GM18873 (cell line): ENCODE measurements at regions not wholly inside any gene's neighbourhood (a gene's known extent, or its start where the extent isn't known, plus 50 kb on each side); places are given as distances from the start of the nearest gene placed in this dataset.

Source experiments
- ATAC-seq: cut with Tn5 transposase; IDR thresholded peaks from one replicate; pipeline ENCODE4 v1.9.1; 2021; ENCODE audit warnings: mild to moderate bottlenecking, moderate library complexity, moderate number of reproducible peaks; ENCODE audit not compliant: unreplicated experiment, low FRiP score

- ATAC-seq: no peak
Observed at GRCh38 chr6:19477563-19477962, 359.6 kb upstream of the ID4 start.

DNA sequence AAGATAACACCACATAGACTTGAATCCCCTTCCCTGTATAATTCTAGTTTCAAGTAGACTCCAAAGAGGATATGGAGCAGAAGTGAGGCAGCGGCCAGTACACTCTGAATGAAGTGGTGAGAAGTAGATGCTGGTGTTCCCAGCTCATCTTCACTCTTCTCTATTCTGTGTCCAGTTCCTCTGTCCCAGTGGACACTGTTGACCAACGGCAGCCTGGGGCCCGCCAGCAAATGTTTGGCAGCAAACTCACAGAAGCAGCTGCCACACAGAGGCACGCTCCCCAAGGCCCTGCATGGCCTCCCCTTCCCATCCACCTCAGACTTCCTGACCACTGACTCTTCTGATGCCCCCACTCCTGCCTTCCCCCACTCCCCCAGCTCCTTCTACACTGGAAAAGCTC, 358.9 kb upstream of the ID4 start:
- ATAC-seq: no peak

DNA sequence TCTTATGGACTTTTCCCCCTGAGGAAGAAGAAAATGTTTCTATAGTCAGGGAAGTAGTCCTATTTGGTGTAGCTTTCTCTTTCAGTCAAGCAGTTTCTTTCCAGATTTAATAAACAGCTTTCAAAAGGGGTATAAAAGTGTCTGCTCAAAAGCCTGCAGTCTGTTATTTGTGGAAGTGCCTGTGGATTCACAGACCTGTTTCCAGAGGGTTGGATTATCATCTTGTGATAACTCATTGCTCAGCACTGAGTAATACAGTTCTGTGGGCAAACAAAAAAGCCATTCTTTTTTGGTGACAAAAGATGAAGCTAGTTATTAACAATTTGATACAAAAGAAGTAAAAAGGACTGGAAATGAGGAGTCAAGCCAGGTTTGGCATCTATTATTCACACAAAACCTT, 358.2 kb upstream of the ID4 start:
- no peak for ATAC-seq

GRCh38 chr6:19479551-19479950, 357.6 kb upstream of the ID4 start:
- ATAC-seq: no peak

DNA sequence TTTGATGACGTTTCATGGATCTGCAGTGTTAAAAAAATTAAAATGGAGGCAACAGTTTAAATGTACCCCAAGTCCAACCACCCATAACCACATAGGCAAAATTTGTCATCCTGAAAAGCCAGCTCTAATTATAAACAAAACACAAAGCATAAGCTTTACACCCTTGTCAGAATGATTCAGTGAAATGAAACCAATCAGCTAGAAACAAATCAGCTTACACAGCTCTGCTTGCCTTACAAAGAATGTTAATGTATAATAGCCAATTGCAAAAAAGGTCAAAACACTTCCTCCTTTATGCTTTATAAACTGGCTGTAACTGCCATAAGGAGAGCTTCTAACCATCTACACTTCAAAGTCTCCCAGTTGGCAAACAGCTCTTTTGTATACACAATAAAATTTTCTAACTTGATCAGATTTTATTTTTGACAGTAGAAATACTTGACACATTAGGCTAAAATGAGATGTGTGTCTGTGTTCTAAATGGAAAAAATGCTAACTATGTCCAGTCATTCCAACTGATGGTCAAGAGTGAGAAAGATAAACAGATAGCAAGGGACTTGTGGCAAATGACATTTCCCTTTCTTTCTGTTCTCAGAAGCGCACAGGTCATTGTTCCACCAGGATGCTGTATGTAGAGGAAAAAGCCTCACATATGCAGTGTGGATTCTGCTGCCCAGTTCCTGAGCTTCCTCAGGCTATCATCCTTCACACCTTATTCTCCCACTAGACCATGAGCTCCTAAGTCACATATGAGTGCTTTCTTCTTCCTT, 344.3 kb upstream of the ID4 start:
- no peak for ATAC-seq

DNA sequence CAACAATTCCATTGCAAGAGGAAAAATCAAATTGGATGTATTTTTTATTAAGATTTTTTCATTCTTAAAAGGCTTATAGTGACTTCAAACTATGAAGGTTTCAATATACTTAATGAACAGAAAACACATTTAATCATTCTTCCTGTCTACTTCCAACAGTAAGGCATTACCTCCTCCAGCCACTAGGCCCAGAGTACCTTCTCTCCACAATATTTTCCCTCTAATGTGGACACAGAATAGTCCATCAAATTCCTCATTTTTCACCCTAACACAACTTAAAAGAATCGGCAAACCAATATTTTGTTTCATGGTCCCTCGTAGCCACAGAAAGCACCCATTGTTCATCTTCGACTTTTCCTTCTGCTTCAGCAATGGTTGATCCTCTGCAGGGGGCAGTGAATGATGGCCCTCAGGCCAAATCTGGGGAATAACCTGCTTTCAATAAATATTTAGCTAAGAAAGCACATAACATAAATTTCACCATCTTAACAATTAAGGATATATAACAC, 335.4 kb upstream of the ID4 start:
- no peak for ATAC-seq

- ATAC-seq: no peak
Observed at GRCh38 chr6:19502301-19502700, 334.9 kb upstream of the ID4 start.

GRCh38 chr6:19515939-19516338, 321.2 kb upstream of the ID4 start:
- ATAC-seq: no peak

- ATAC-seq: no peak
Observed at GRCh38 chr6:19519941-19520340, 317.2 kb upstream of the ID4 start.

DNA sequence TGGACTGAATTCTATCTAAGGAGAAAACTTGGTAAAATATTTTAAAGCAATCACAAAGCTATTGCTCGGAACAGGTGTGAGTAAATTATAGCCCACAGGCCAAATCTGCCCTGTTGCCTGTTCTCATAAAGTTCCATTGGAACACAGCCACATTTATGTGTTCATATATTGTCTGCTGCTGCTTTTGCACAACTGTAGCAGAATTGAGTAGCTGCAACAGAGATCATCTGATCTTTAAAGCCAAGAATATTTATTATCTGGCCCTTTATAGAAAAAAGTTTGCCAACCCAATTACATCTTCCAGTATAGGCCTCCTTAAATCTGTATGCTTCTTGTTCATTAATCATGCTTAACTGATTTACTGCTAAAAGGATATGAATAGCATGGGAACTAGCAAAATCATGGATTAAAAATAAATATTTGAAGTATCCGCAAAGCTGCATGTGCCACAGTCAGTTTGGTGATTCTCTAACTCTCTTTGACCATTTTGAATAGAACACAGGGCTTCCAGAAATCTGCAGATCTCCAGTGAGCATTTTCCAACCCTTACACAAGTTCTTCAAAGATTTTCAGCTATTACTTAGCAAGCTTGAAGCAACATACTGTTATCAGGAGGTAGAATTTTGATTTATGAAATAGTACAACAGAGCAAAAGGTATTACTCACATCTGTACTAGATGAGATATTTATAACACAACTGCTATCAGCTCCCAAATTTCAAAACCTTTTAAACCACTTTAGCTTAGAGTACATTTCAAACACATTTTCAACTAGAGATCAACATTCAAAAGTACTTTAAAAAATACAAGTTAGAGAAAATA, 312.6 kb upstream of the ID4 start:
- ATAC-seq: no peak

DNA sequence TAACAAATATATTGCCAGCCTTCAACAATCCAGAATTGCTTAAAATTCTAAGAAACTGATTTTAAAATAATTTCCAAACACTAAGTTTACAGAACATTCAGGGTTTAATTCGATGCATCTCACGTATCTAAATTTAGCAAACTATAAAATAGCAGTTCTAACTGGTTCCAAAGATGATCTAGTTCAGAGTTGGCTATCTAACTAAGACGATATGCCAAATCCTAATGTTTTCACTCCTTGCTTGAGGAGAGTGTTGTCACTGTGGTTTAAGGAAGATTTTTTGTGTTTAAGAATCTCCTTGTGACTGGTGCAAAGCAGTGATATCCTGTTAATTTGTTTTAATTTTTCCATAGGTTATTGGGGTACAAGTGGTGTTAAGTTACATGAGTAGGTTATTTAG, 311.5 kb upstream of the ID4 start:
- ATAC-seq: no peak

DNA sequence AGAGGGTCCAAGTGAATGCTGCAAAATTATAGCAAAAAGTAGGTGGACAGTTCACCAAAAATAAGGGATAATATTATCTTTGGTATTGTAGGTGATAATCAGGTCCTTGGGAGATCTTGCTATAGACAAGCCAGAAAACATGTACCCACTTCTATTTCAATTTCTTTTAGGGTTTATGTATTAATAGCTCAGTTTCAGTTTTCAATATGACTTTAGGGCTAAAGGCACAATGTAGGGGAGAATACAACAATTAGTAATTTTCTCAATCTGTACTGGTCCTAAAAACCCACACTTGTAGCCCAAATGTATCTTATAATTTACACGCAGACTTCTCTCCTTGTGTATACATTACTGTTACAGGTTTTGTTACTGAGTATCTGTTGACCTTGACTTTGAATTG, 307.0 kb upstream of the ID4 start:
- ATAC-seq: no peak

DNA sequence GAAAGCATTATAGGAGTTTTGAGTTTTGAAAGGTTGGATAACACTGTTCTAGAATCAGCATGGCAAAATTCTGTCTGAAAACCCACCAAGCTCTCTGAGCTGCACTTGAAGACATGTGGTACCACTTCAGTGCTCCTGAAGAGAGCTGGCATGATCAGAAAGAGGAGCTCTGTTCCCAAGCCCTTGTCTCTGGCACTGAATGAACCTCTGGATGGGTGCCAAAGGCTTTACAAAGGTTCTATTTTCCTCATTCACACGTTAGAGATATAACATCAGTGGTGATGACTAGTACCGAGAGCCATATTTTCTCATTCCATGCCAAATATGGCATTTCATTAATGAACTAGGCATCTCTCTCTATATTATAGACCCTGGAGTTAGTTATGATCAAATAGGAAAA, 301.8 kb upstream of the ID4 start:
- no peak for ATAC-seq

DNA sequence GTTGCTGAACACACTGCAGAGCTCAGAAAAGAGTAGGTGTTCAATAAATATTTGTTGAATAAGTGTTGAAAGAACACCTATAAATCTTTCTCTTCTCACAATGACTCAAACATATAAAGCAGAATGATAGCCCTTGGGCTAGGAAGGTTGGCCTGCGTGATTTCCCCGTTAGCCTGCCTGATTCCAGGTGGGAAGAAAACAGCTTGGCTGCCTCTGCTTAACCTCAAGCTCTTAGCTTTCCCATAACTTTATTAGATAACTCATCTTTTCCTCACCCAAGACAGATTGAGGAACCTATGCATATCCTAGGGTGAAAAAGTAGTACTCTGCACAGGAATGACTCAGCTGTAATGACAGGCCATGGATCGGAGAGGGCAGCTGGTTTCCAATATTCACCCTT, 300.3 kb upstream of the ID4 start:
- no peak for ATAC-seq

DNA sequence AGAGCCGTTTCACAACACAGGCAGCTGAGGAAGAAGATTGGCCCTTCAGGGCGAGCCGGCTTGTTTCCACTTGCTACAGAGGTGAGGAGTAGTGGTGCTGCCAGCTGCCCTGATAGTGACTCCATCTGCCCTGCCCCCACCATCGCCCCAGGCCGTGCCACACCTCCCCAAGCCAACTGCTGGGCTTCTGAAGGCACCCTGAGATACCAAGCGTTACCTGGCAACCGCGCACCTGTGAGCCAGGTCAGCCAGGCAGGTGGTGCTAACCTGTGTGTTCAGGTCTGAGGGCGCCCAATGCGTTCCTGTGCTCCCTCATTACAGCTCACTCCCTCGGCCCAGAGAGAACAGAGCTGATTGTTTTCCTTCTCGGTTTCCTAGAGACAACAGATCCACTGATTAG, 299.1 kb upstream of the ID4 start:
- no peak for ATAC-seq

GRCh38 chr6:19547507-19547906, 289.7 kb upstream of the ID4 start:
- no peak for ATAC-seq

DNA sequence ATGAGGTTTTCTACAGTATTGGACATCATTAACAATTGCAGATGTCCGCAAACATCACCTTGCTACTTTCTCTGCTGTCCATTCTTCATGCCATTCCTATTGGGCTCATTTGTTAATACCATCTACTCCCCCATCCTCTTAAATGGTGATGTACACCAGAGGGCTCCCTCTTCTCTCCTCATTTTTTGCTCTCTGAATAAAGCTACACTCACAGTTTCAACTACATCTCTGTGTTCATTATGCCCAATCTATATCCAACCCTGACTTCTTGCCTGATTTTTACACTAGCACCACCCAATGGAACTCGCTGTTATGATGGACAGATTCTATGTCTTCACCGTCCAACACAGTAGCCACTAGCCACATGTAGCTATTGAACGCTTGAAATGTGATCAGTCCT, 288.1 kb upstream of the ID4 start:
- ATAC-seq: no peak

GRCh38 chr6:19550380-19550779, 286.8 kb upstream of the ID4 start:
- no peak for ATAC-seq

GRCh38 chr6:19551611-19552010, 285.6 kb upstream of the ID4 start:
- ATAC-seq: no peak

DNA sequence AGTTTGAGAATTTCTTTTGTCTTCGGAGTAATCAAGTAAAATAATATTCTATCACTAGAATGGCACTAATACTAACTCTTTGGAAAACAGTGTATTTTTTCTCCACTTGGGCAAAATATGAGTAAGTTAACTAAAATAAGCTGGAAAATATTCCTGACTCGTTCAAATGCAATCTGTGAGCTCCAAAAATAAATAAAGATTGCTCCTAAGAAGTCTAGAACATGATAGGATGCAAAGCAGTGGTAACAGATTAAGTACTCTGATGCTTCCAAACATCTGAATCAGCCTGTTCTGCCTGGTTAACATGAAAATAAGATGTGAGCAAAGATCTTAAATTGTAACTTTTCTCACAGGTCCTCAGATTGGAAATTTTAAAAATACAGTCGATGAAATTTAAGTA, 285.1 kb upstream of the ID4 start:
- ATAC-seq: no peak

DNA sequence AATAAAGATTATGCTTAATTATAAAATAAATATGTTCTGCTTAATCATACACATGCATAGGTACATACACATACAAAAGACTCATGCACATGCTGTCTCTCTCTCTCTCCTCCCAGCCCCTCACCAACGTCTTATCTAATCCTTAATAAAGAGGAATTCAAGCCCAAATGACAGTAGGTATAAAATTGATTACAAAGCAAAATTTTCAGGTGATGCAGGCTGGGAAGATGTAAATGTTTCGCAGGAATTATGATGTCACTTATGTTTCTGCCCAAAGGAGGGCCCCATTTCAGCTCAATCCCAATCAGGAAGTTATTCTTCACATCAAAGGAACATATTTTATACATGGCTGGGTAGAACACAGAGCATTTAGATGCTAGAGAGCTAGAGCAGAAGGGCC, 284.6 kb upstream of the ID4 start:
- ATAC-seq: no peak
